Neural progenitor cell (in vitro differentiated cells): ENCODE measurements at regions not wholly inside any gene's neighbourhood (a gene's known extent, or its start where the extent isn't known, plus 50 kb on each side); places are given as distances from the start of the nearest gene placed in this dataset.

Source experiments
- CTCF ChIP-seq: fragments of 200-600 bp; sonication (generic); IDR thresholded peaks from 2 replicates; pipeline ENCODE4 v1.5.1; 2017; ENCODE audit warnings: antibody characterized with exemption, mild to moderate bottlenecking
- EZH2phosphoT487 ChIP-seq: fragments of 200-600 bp; sonication (generic); IDR thresholded peaks from 2 replicates; pipeline ENCODE4 v1.6.1; 2017; ENCODE audit warnings: antibody characterized with exemption

- TF ChIP-seq EZH2phosphoT487 (no peak), CTCF (no peak)
These were observed 402.1 kb upstream of the CHD6 start for GRCh38 chr20:42020316-42020715.
